Lung (tissue), 11 donors: ENCODE measurements at regions not wholly inside any gene's neighbourhood (a gene's known extent, or its start where the extent isn't known, plus 50 kb on each side); places are given as distances from the start of the nearest gene placed in this dataset.
A peak's percentile ranks its signal among the peaks of the same experiment; 100 is the strongest.

Experiments
- ATAC-seq: fragments of 200-7000 bp; cut with Tn5 transposase; one replicate; pipeline ENCODE4 v1.9.1; 2020; ENCODE audit warnings: moderate number of reproducible peaks; ENCODE audit not compliant: insufficient read depth, low FRiP score
- DNase-seq, 3 donors: peaks; one replicate each; pipeline ENCODE4 v3.0.0-alpha.2; 2013 to 2017
- H3K27ac ChIP-seq, 2 donors: one replicate each; pipeline ENCODE4 v1.5.1; 2013; ENCODE audit warnings: mild to moderate bottlenecking in 2 of 2, moderate library complexity in 2 of 2, control low read depth in 1 of 2, inconsistent platforms in 1 of 2, low read depth in 1 of 2, low read length in 1 of 2
- H3K27me3 ChIP-seq, 3 donors: one replicate each; pipeline ENCODE4 v1.5.1; 2013; ENCODE audit warnings: low read length in 2 of 3; ENCODE audit not compliant: control insufficient read depth in 3 of 3, insufficient read depth in 3 of 3
- H3K36me3 ChIP-seq, 4 donors: one replicate each; pipeline ENCODE4 v1.5.1; 2013; ENCODE audit warnings: low read length in 4 of 4, mild to moderate bottlenecking in 1 of 4, moderate library complexity in 1 of 4; ENCODE audit not compliant: control insufficient read depth in 4 of 4, insufficient read depth in 4 of 4
- H3K4me1 ChIP-seq, 5 donors: one replicate each; pipeline ENCODE4 v1.5.1; 2013; ENCODE audit warnings: low read length in 5 of 5, mild to moderate bottlenecking in 2 of 5, moderate library complexity in 1 of 5; ENCODE audit not compliant: control insufficient read depth in 5 of 5, insufficient read depth in 5 of 5
- H3K4me3 ChIP-seq: one replicate; pipeline ENCODE4 v1.5.1; 2013; ENCODE audit warnings: mild to moderate bottlenecking, control low read depth, moderate library complexity
- H3K9ac ChIP-seq, 2 donors: one replicate each; pipeline ENCODE4 v1.5.1; 2013; ENCODE audit warnings: low read length in 2 of 2, control low read depth in 1 of 2; ENCODE audit not compliant: insufficient read depth in 1 of 2
- H3K9me3 ChIP-seq, 4 donors: one replicate each; pipeline ENCODE4 v1.5.1; 2013; ENCODE audit warnings: low read length in 3 of 4, mild to moderate bottlenecking in 1 of 4, moderate library complexity in 1 of 4; ENCODE audit not compliant: control insufficient read depth in 4 of 4, insufficient read depth in 3 of 4
- WGBS, 2 donors: extraction: QIAGEN DNeasy Blood & Tissue Kit; methylation state at CpG; one replicate each; pipeline ENCODE4 v1.1.7; 2013; 5-methylcytosine and 5-hydroxymethylcytosine counted together
- TF ChIP-seq, protein P1 (sequence below): IDR thresholded peaks from 2 replicates; pipeline ENCODE4 v1.5.1; 2012; ENCODE audit warnings: mild to moderate bottlenecking; ENCODE audit errors: control extremely low read depth, extremely low read depth
- donor health status: control.
- donor health status: control.
- donor health status: Bipolar disorder and iron deficiency.
- donor health status: healthy.
- donor health status: DM: yes; HTN: yes; CAD: no.

DNA sequence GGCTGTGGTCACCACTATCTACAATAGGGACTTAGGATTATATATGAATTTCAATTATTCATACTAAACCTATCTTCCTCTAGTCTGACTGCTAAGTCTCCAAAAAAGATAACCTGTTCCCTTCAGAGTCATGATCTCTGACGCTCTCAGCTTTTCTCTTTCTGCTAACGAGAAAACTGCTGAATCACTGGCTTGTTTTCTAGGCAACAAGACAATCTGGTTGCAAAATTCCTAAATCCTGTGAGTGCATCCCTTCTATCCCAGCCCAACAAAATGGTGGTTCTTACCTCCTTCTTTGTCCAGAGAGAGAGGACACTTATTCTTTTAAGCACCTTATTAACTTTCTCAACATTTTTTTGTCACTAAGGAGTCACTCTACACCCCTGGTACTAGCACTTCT is 312.3 kb upstream of the PKDCC start:
- 29 to 46% methylated on average over 2 of the region's 2 CpGs for WGBS, 2 donors
- H3K27me3 ChIP-seq: no peaks in the 10 kb centered on the region
- TF ChIP-seq, protein P1, sequence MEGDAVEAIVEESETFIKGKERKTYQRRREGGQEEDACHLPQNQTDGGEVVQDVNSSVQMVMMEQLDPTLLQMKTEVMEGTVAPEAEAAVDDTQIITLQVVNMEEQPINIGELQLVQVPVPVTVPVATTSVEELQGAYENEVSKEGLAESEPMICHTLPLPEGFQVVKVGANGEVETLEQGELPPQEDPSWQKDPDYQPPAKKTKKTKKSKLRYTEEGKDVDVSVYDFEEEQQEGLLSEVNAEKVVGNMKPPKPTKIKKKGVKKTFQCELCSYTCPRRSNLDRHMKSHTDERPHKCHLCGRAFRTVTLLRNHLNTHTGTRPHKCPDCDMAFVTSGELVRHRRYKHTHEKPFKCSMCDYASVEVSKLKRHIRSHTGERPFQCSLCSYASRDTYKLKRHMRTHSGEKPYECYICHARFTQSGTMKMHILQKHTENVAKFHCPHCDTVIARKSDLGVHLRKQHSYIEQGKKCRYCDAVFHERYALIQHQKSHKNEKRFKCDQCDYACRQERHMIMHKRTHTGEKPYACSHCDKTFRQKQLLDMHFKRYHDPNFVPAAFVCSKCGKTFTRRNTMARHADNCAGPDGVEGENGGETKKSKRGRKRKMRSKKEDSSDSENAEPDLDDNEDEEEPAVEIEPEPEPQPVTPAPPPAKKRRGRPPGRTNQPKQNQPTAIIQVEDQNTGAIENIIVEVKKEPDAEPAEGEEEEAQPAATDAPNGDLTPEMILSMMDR: no peak
- no peaks in the 10 kb centered on the region for H3K36me3 ChIP-seq
- no peak for DNase-seq
- peaks cover 0 to 2% (median 0%) of the 10 kb centered on the region in 4 donors for H3K9me3 ChIP-seq
- H3K27ac ChIP-seq: no peak overlapping the region
- no peak overlapping the region for H3K9ac ChIP-seq
- ATAC-seq: no peak
- no peaks in the 10 kb centered on the region for H3K4me1 ChIP-seq
- no peak overlapping the region for H3K4me3 ChIP-seq

GRCh38 chr2:41736105-41736567 is 311.7 kb upstream of the PKDCC start:
- 30 to 61% methylated on average over 5 of the region's 5 CpGs for WGBS, 2 donors
- DNase-seq (no peak), ATAC-seq (peak; percentile 19)
- Histone ChIP-seq H3K9ac (no peak overlapping the region), H3K4me1 (no peaks in the 10 kb centered on the region), H3K27me3 (no peaks in the 10 kb centered on the region), H3K27ac (no peak overlapping the region), H3K4me3 (no peak overlapping the region), H3K9me3 (peaks cover 0 to 2% (median 0%) of the 10 kb centered on the region in 4 donors), H3K36me3 (no peaks in the 10 kb centered on the region)
- TF ChIP-seq, protein P1: no peak

DNA sequence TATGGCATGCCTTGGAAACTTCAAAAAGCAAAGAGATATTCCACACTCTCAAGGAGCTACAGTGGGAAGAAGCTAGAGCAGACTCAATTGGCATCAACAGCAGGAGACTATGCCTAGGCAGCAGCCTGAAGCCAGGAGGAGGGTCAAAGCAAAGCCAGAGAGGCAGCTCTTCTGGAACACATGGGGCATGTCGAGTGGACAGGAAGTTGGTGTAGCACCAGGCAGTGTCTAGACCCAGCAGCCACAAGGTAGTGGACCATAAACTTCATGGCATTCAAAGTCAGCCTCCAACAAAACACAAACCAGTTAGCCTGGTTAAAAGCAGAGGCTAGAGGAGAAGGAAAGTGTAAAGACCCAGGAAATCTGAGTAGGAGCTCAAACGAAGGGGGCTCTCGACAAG is 311.2 kb upstream of the PKDCC start:
- DNase-seq (no peak), ATAC-seq (no peak)
- no peak overlapping the region for H3K27ac ChIP-seq
- no peaks in the 10 kb centered on the region for H3K4me1 ChIP-seq
- no peaks in the 10 kb centered on the region for H3K27me3 ChIP-seq
- no peaks in the 10 kb centered on the region for H3K36me3 ChIP-seq
- H3K9ac ChIP-seq: no peak overlapping the region
- TF ChIP-seq, protein P1: no peak
- WGBS, 2 donors: 67 to 69% methylated on average over 3 of the region's 3 CpGs
- H3K9me3 ChIP-seq: peaks cover 0 to 2% (median 0%) of the 10 kb centered on the region in 4 donors
- no peak overlapping the region for H3K4me3 ChIP-seq

DNA sequence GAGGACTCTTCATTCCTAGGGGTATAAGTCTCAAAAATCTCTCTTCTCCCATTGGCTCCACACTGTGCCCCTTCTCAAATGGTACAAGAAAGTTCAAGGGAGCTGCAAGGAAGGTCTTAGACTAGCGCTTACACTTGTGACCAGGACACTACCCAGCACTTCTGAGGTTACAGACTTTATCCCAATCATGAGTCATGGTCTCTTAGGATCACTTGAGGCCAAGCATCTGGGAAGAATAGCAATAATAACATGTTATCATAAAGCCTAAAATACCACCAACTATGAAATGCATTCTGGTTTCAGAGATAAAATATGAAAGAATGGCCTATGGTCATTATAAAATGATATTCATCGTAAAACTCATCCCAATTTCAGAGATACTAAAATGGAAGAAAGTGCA is 309.9 kb upstream of the PKDCC start:
- H3K36me3 ChIP-seq: no peaks in the 10 kb centered on the region

More for the DNA sequence above, 309.9 kb upstream of the PKDCC start:
- no peak overlapping the region for H3K27ac ChIP-seq
- H3K9me3 ChIP-seq: peaks cover 0 to 2% (median 0%) of the 10 kb centered on the region in 4 donors
- TF ChIP-seq, protein P1: no peak
- DNase-seq (no peak), ATAC-seq (no peak)
- H3K4me3 ChIP-seq: no peak overlapping the region
- H3K9ac ChIP-seq: no peak overlapping the region
- H3K4me1 ChIP-seq: no peaks in the 10 kb centered on the region
- no peaks in the 10 kb centered on the region for H3K27me3 ChIP-seq
- 74 to 100% methylated on average over 2 of the region's 2 CpGs for WGBS, 2 donors
